HFF-Myc (cell line): ENCODE measurements at regions not wholly inside any gene's neighbourhood (a gene's known extent, or its start where the extent isn't known, plus 50 kb on each side); places are given as distances from the start of the nearest gene placed in this dataset.

Source experiments
- DNase-seq: peaks from one replicate; pipeline ENCODE4 v3.0.0-alpha.2; 2011; ENCODE audit warnings: low read depth; ENCODE audit errors: extremely low read depth
- H3K4me3 ChIP-seq: replicated peaks from 2 replicates; pipeline ENCODE4 v1.5.1; 2011; ENCODE audit warnings: low read depth, mild to moderate bottlenecking, control low read depth, low read length
- TF ChIP-seq, protein P1 (sequence below): IDR thresholded peaks from 2 replicates; pipeline ENCODE4 v1.5.1; 2012; ENCODE audit warnings: mild to moderate bottlenecking, low read depth, low read length, control low read depth; ENCODE audit errors: missing control alignments

DNA sequence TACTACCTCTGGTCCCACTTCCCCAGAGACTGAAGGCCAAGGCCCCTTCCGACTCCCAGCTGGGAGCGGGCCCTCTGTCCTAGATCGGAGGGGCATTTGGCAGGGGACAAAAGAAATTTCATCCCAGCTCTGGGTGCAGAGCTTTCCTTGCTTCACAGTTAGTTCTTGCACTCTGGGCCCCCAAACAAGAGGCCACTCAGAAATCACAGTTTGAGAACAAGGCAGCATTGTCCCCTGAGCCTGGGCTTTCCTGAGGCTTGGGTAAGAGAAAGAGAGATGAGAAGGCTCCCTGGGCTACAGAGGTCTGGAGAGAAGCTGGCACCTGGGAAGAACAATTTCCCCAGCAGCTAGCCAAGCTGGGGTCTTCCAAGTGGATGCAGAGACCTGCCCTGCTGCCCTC, 71.8 kb upstream of the NCAM1 start:
- no peak for DNase-seq
- no peak overlapping the region for H3K4me3 ChIP-seq
- TF ChIP-seq, protein P1, sequence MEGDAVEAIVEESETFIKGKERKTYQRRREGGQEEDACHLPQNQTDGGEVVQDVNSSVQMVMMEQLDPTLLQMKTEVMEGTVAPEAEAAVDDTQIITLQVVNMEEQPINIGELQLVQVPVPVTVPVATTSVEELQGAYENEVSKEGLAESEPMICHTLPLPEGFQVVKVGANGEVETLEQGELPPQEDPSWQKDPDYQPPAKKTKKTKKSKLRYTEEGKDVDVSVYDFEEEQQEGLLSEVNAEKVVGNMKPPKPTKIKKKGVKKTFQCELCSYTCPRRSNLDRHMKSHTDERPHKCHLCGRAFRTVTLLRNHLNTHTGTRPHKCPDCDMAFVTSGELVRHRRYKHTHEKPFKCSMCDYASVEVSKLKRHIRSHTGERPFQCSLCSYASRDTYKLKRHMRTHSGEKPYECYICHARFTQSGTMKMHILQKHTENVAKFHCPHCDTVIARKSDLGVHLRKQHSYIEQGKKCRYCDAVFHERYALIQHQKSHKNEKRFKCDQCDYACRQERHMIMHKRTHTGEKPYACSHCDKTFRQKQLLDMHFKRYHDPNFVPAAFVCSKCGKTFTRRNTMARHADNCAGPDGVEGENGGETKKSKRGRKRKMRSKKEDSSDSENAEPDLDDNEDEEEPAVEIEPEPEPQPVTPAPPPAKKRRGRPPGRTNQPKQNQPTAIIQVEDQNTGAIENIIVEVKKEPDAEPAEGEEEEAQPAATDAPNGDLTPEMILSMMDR = no peak

DNA sequence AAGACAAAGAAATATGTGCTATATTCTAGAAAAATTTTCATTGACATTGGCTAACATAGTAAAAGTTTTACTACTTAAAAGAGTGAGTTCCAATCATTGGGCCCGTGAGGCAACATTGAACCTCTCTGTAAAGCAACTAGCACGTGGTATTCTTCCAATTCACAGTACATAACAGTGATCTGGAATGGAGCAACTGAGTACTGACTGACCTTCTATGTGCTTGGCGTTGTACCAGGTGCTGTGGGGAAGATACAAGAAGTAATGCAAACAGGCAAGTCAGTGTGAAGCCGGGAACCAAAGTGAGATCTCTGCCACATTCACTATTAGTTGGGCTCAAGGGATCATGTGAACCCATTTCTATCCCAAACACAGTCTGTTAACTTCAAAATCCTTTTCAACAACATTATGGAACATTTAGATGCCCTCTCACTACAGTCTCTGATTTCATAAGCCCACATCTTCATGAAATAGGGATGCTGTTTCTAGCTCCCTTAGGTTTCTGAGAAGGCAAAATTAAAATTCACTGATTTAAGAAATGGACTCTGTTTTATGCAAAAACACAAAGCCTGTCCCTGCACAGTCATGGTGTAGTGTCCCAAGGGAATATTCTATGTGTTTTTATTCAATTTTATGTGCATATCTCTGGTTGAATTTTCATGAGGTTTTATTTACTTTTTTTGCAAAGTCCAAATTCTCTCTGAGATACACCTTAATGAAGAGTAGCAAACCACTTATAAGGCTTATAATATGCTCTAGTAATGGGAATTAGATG, 61.8 kb upstream of the NCAM1 start:
- no peak overlapping the region for H3K4me3 ChIP-seq
- no peak for DNase-seq
- TF ChIP-seq, protein P1 = no peak

DNA sequence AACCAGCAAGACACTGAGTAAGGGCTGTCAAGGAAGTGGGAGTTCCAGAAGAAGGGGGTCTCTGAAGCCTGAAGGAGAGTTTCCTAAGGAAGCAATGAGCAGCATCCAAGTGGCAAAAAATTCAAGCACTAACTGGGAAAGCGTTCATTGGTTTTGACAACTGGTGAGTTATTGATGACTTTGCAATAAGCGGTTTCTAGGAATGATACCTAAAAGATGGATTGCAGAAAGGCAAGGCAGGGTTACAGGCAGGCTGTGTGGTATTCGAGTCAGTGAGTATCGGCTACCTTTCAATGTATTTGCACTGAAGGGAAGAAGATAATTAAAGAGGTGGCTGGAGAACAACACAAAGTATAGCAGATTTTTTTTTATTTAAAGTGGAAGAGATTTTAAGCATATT, 59.3 kb upstream of the NCAM1 start:
- no peak for DNase-seq
- no peak overlapping the region for H3K4me3 ChIP-seq
- TF ChIP-seq, protein P1 = no peak

DNA sequence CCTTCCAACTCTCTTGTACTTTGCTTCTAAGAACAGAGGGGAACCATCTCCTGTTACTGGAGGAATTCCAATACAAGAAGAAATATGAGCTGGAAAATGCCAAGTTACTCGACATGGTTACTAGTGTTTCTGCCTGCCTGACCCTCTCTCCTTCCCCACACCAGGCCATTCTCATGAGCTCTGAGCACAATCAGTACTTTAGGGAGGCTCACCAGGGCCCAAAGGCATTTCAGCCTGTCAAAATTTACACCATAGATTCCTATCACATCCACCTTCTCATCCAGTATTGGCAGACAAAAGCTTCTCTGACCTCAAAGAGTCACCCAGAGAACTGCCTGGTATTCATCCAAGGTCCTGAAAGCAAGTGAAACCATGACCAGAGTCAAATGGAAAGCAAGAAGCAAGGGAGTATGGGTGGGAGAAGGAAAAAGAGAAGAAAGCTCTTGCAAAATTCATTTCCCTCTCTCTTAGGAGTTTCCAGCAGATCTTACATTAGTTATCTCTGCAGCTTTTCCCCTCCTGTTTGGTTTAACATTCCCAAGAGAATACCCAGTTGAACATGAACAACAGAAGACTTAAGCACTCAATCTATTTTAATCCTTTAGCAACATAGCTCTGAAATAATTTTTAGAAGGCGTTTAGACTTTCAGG, 58.7 kb upstream of the NCAM1 start:
- no peak overlapping the region for H3K4me3 ChIP-seq
- no peak for DNase-seq
- TF ChIP-seq, protein P1 = no peak

DNA sequence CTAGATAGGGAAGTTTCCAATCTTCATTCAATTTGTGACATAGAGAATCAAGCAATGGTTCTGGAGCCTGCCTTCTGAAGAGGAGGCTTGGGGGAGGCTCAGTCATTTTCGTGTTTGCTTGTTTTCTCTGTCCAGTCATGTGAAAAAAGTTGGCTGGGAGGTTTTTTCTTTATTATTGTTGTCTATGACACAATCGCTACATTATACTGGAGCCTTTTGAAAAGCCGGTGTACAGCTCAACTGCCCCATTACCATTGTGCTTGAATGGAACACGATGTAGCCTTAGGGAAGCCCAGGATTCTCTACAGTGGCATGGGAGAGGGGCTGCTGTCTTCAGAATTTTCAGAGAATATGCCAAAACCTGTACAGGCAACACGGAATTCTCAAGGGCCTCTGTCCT, 57.9 kb upstream of the NCAM1 start:
- no peak for DNase-seq
- H3K4me3 ChIP-seq = no peak overlapping the region
- TF ChIP-seq, protein P1 = no peak

DNA sequence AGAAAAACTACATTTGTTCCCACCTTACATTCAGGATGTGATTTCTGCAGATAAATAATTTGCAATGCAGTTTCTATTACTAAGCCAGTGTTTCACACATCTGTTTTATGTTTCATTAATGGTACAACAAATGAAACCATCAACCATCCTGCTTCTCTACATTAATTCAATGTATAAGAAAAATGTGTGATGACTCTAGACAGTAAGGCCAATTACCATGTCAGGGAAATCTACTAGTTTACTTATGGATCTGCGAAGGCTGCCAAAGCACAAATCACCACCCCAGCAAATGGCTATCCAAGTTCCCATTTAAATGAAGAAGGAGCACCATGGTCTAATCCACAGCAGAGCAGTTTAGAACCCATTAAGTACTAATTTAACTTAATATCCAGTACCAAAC, 50.1 kb upstream of the NCAM1 start:
- H3K4me3 ChIP-seq = no peak overlapping the region
- TF ChIP-seq, protein P1 = no peak
- no peak for DNase-seq
